Stimulated activated effector memory CD8-positive, alpha-beta T cell treated with anti-CD3 and anti-CD28 coated beads, Interleukin-12 subunit alpha, Interleukin-12 subunit beta, amount 100 ng/mL, for 72 hours (primary cell): ENCODE measurements at regions not wholly inside any gene's neighbourhood (a gene's known extent, or its start where the extent isn't known, plus 50 kb on each side); places are given as distances from the start of the nearest gene placed in this dataset.
A peak's percentile ranks its signal among the peaks of the same experiment; 100 is the strongest.

Experiments
- ATAC-seq: fragments of 150-1000 bp; cut with Tn5 transposase; 2 replicates; pipeline ENCODE4 v1.10.0; 2021
- DNase-seq, 2 donors: peaks; one replicate each; pipeline ENCODE4 v3.0.0; 2021 to 2022; ENCODE audit warnings: low spot score in 2 of 2
- H3K27ac Mint-ChIP-seq: one replicate; pipeline ENCODE4 v1.8.0; 2022; ENCODE audit warnings: mild to moderate bottlenecking, mixed read lengths
- H3K36me3 Mint-ChIP-seq: one replicate; pipeline ENCODE4 v1.8.0; 2022; ENCODE audit warnings: mild to moderate bottlenecking, mixed read lengths
- H3K4me1 Mint-ChIP-seq: one replicate; pipeline ENCODE4 v1.8.0; 2022; ENCODE audit warnings: mixed read lengths
- H3K4me3 Mint-ChIP-seq: one replicate; pipeline ENCODE4 v1.8.0; 2022; ENCODE audit warnings: mild to moderate bottlenecking, mixed read lengths
- H3K9me3 Mint-ChIP-seq: one replicate; pipeline ENCODE4 v1.8.0; 2022; ENCODE audit warnings: mixed read lengths

- H3K36me3 Mint-ChIP-seq, result peaks cover 18% of the 10 kb centered on the region
- no peak for ATAC-seq
- H3K4me3 Mint-ChIP-seq, result peak overlapping the region; percentile 76
Observed at GRCh38 chr2:204110751-204111516, 174.4 kb downstream of the ICOS start.

GRCh38 chr2:204112084-204112770 is 175.7 kb downstream of the ICOS start:
- Mint-ChIP-seq H3K4me1 (peaks cover 54% of the 10 kb centered on the region), H3K9me3 (no peaks in the 10 kb centered on the region), H3K4me3 (no peak overlapping the region), H3K27ac (peak overlapping the region; percentile 95), H3K36me3 (peaks cover 18% of the 10 kb centered on the region)
- no peak for ATAC-seq
- DNase-seq, result no peak

More at GRCh38 chr2:204110751-204111516, 174.4 kb downstream of the ICOS start:
- DNase-seq, result no peak
- H3K4me1 Mint-ChIP-seq, result peaks cover 60% of the 10 kb centered on the region
- peak overlapping the region; percentile 95 for H3K27ac Mint-ChIP-seq
- H3K9me3 Mint-ChIP-seq, result no peaks in the 10 kb centered on the region

GRCh38 chr2:204114295-204115136 is 178.0 kb downstream of the ICOS start:
- no peak overlapping the region for H3K4me3 Mint-ChIP-seq

GRCh38 chr2:204115137-204116056 is 178.8 kb downstream of the ICOS start:
- ATAC-seq, result no peak
- H3K9me3 Mint-ChIP-seq, result no peaks in the 10 kb centered on the region
- peaks cover 2% of the 10 kb centered on the region for H3K36me3 Mint-ChIP-seq
- no peak for DNase-seq
- no peak overlapping the region for H3K4me3 Mint-ChIP-seq
- H3K4me1 Mint-ChIP-seq, result peaks cover 35% of the 10 kb centered on the region
- H3K27ac Mint-ChIP-seq, result no peak overlapping the region

More at GRCh38 chr2:204114295-204115136, 178.0 kb downstream of the ICOS start:
- ATAC-seq (no peak), DNase-seq (peak in 1 of 2 donors; percentile 48)
- Mint-ChIP-seq H3K36me3 (peaks cover 10% of the 10 kb centered on the region), H3K4me1 (peaks cover 40% of the 10 kb centered on the region), H3K27ac (no peak overlapping the region), H3K9me3 (no peaks in the 10 kb centered on the region)

- ATAC-seq, result no peak
- Mint-ChIP-seq H3K4me3 (no peak overlapping the region), H3K4me1 (peaks cover 32% of the 10 kb centered on the region), H3K9me3 (no peaks in the 10 kb centered on the region), H3K27ac (no peak overlapping the region), H3K36me3 (no peaks in the 10 kb centered on the region)
- no peak for DNase-seq
Observed at GRCh38 chr2:204116159-204116792, 179.7 kb downstream of the ICOS start.

GRCh38 chr2:204122425-204122824 is 185.9 kb downstream of the ICOS start:
- Mint-ChIP-seq H3K27ac (no peak overlapping the region), H3K36me3 (no peaks in the 10 kb centered on the region), H3K4me1 (peaks cover 22% of the 10 kb centered on the region), H3K4me3 (no peak overlapping the region), H3K9me3 (no peaks in the 10 kb centered on the region)
- ATAC-seq, result no peak
- DNase-seq, result peak in 1 of 2 donors; percentile 42

GRCh38 chr2:204124140-204124750 is 187.7 kb downstream of the ICOS start:
- ATAC-seq, result peak; percentile 65

GRCh38 chr2:204126705-204127104 is 190.1 kb downstream of the ICOS start:
- Mint-ChIP-seq H3K36me3 (no peaks in the 10 kb centered on the region), H3K9me3 (no peaks in the 10 kb centered on the region), H3K27ac (no peak overlapping the region), H3K4me3 (no peak overlapping the region), H3K4me1 (peaks cover 12% of the 10 kb centered on the region)
- no peak for ATAC-seq
- DNase-seq, result peak in 1 of 2 donors; percentile 43

More at GRCh38 chr2:204124140-204124750, 187.7 kb downstream of the ICOS start:
- H3K4me1 Mint-ChIP-seq, result peaks cover 22% of the 10 kb centered on the region
- H3K9me3 Mint-ChIP-seq, result no peaks in the 10 kb centered on the region
- no peak overlapping the region for H3K4me3 Mint-ChIP-seq
- DNase-seq, result peak in 1 of 2 donors; percentile 47
- H3K36me3 Mint-ChIP-seq, result no peaks in the 10 kb centered on the region
- H3K27ac Mint-ChIP-seq, result no peak overlapping the region

GRCh38 chr2:204127238-204127637 is 190.7 kb downstream of the ICOS start:
- H3K4me3 Mint-ChIP-seq, result no peak overlapping the region
- DNase-seq (peak in 1 of 2 donors; percentile 41), ATAC-seq (no peak)
- no peaks in the 10 kb centered on the region for H3K36me3 Mint-ChIP-seq
- H3K27ac Mint-ChIP-seq, result no peak overlapping the region
- H3K4me1 Mint-ChIP-seq, result peaks cover 12% of the 10 kb centered on the region
- H3K9me3 Mint-ChIP-seq, result no peaks in the 10 kb centered on the region

- H3K36me3 Mint-ChIP-seq, result no peaks in the 10 kb centered on the region
- peaks cover 6% of the 10 kb centered on the region for H3K4me1 Mint-ChIP-seq
- ATAC-seq (no peak), DNase-seq (peak in 1 of 2 donors; percentile 32)
- H3K27ac Mint-ChIP-seq, result no peak overlapping the region
- H3K4me3 Mint-ChIP-seq, result no peak overlapping the region
- H3K9me3 Mint-ChIP-seq, result no peaks in the 10 kb centered on the region
Observed at GRCh38 chr2:204129591-204130294, 193.2 kb downstream of the ICOS start.

GRCh38 chr2:204131621-204132020 is 195.1 kb downstream of the ICOS start:
- DNase-seq (no peak), ATAC-seq (no peak)
- Mint-ChIP-seq H3K4me1 (peaks cover 6% of the 10 kb centered on the region), H3K36me3 (no peaks in the 10 kb centered on the region), H3K9me3 (no peaks in the 10 kb centered on the region), H3K4me3 (no peak overlapping the region), H3K27ac (no peak overlapping the region)

GRCh38 chr2:204133476-204133875 is 196.9 kb downstream of the ICOS start:
- Mint-ChIP-seq H3K9me3 (no peaks in the 10 kb centered on the region), H3K4me3 (no peak overlapping the region), H3K36me3 (no peaks in the 10 kb centered on the region), H3K4me1 (peaks cover 10% of the 10 kb centered on the region), H3K27ac (no peak overlapping the region)
- ATAC-seq (no peak), DNase-seq (no peak)

- Mint-ChIP-seq H3K4me1 (peaks cover 10% of the 10 kb centered on the region), H3K9me3 (no peaks in the 10 kb centered on the region), H3K27ac (no peak overlapping the region), H3K36me3 (no peaks in the 10 kb centered on the region), H3K4me3 (no peak overlapping the region)
- no peak for DNase-seq
- no peak for ATAC-seq
Observed at GRCh38 chr2:204134421-204134820, 197.9 kb downstream of the ICOS start.
